ENCODE measurements at regions not wholly inside any gene's neighbourhood (a gene's known extent, or its start where the extent isn't known, plus 50 kb on each side); places are given as distances from the start of the nearest gene placed in this dataset.

DNA sequence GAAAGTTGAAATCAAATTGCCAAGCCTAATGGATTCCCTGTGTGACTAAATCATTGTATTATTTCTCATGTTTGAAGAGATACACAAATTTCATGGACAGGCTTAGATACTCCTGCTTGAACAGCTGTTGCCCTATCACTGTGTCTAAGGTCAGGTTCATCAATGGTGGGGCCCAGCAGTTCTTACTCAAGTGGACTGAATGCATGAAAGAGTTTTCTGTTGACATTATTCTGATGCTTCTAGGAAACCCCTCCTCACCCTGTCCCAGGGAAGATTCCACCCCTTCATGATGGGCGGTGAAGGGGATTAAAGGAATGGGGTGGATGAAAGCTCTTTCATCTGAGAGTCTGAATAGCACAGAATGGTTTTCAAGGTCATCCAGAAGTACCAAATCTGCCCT lies 148.8 kb downstream of the INO80D start:
- in situ Hi-C loops (cut with HindIII; ENCODE audit: low sequenced_read_pairs): loop anchor here (5.0 kb wide), 1 partner anchor 65 kb away; no protein-coding TSS in a partner anchor

DNA sequence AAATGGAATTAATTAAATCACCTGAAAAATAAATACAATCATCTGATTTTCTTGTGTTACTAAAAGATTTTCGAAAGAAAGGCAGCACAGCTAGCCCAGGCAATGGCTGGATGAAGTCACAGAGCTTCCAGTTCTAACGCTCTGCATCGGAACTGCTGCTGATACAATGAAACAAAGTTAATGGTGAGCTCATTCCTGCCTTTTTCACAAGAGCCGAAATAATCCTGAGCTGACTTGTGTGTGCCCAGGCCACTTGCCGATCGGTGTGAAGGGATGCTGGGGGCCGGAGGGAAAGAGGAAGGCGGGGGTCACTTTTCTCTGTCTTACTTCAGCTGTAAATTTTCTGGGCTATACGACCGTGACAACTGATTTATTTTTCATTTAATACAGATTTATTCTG lies 149.5 kb downstream of the INO80D start:
- in situ Hi-C loops (cut with HindIII; ENCODE audit: low sequenced_read_pairs): loop anchor here (5.0 kb wide), 1 partner anchor 64 kb away; no protein-coding TSS in a partner anchor

DNA sequence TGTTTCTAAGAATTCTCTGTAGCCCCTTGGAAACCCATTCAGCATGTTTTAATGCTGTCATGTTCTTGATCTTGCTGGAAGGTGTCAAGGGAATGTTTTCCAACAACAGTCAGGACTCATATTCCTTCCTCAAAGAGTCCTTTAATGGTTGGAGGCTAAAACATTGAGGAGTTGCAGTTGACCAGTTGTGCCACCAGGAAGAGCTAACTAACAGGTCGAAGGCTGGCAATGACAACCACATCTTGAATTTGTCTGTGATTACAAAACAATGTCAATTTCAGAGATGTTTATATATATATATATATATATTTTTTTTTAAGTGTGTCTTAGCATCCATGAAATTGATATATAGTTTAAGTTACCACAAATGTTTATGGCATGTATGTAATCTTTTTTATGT lies 151.5 kb downstream of the INO80D start:
- in situ Hi-C loops (cut with HindIII; ENCODE audit: low sequenced_read_pairs): no loop called here

DNA sequence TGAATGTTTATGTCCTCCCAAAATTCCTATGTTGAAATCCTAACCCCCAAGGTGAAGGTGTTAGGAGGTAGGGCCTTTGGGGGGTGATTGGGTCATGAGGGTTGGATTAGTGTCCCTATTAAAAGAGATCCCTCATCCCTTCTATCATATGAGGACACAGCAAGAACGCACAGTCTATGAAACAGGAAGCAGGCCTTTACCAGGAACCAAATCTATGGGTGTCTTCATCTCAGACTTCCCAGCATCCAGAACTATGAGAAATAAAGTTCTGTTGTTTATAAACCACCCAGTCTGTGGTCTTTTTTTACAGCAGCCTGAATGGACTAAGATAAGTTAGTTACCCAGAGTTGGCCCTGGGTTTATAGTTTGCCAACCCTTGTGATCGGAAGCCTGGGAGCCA lies 153.1 kb downstream of the INO80D start:
- in situ Hi-C loops (cut with HindIII; ENCODE audit: low sequenced_read_pairs): no loop called here

DNA sequence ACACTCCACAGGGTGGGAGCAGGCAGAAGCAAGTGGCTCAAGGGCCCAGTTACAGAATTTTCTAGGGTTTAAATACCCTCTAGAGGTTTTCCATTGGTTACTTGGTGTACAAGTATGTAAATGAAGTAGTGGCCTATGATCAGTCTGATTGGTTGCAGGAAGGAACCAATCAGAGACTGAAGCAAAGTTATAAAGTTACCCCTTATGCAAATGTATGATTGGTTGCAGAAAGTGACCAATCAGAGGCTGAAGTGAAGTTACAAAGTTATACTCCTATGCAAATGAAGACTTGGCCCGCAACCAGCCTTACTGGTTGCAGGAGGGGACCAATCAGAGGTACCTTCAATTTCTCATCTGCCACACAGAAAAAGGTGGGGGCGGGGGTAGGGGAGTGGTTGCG lies 154.6 kb downstream of the INO80D start:
- in situ Hi-C loops (cut with HindIII; ENCODE audit: low sequenced_read_pairs): no loop called here

DNA sequence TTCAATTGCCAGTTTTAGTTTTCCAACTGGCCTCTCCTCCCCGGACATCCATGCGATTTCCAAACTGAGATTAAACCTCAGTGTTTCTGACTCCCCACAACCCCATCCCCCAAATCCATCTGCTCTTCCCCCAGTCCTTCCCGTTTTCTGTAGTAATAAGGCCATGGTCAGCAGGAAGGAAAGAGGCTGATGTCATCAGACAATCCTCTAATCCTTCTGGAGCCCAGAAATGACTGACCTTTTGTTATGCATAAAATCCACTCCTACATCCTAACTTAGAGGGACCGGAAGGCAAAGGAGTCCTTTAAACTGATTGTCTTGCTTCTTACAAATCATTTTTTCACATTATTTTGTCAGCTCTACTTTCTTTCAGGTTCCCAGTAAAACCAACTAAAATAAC lies 155.8 kb downstream of the INO80D start:
- in situ Hi-C loops (cut with HindIII; ENCODE audit: low sequenced_read_pairs): no loop called here

DNA sequence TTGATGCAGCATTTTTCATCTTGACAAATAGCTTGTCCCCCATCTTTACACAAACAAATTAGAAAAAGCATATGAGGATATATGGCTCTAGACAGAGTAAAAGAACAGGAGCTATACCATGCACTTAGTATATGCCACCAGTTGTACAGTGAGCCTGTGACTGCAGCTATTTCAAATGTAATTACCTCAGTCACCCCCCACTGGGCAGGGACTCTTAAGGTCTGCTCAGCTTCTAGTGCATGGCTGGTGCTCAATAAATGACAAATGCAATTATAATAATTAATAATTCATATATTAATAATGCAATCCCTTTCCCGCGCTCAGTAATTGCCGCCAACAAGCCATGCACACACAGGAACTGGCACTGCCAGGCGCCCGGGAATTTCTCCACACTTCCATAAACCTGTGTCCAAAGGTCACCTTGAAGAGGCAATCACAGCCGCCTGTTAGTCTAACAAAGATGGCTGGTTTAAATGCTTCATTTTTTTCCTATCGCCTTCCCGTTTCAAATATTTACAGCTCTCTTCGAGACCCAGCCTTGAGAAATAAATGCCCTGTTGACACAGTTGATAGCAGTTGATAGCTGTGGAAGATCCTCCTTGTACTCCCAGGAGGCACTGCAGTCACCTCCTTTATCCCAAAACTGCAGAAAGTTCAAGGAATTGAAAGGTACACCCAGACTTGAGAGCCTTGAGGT lies 156.6 kb downstream of the INO80D start:
- in situ Hi-C loops (cut with HindIII; ENCODE audit: low sequenced_read_pairs): no loop called here

DNA sequence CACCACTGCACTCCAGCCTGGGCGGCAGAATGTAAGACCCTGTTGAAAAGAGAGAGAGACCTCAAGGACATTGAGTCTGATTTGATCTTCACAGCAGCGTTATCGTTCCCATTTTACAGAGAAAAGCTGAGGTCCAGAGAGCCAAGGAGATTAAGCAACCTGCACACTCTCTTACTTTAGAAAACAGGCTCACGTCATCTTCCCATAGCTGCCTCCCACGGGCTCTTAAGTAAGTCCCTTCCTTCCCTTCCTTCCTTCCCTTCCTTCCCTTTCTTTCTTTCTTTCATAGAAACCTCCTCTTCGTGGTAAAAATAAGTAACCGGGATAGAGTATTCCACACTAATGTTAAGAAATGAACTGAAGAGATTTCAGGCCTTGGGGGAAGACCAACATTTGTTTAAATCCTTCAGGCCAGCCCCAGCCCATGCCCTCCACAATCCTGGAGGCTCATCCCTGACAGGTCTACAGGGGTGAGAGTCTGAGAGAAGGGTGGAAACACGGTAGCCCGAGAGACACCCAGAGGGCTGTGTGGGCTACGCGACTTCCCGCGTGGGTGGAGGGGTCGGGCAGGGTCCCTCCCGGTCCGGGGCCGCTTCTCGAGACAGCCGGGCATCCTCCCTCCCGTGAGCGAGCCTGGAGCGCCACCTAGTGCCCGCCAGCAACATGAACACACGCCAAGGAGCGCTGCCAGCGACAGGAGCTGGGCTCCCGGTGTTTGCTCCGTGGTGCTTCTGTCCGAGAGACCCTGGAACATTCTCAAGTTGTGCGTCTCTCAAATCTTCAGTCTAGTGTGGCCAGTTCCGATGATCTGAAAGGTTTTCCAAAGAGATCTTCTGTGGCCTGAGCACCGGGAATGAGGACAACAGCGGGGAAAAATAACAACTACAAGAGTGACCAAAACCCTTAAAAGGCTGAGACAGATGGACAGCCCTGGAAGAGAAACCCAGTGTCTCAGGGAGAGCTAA lies 160.3 kb downstream of the INO80D start:
- in situ Hi-C loops (cut with HindIII; ENCODE audit: low sequenced_read_pairs): no loop called here

DNA sequence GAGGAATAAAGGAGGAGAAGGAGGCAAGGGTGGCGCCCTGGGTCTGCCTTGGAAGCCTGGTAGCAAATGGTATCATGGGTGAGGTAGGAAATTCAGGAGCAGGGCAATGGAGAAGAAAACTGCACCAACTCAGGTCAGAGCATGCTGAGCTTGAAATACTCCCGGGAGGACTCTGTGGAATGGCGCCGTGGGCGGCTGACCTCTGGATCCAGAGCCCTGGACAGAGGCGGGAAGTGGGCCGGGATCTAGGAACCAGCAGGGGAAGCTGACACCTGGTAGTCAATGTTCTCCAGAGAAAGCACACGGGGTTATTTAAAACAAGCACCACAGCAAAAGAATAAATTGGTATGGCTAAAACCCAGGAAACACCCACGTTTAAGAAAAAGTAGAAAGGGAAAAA lies 161.3 kb downstream of the INO80D start:
- in situ Hi-C loops (cut with HindIII; ENCODE audit: low sequenced_read_pairs): no loop called here

DNA sequence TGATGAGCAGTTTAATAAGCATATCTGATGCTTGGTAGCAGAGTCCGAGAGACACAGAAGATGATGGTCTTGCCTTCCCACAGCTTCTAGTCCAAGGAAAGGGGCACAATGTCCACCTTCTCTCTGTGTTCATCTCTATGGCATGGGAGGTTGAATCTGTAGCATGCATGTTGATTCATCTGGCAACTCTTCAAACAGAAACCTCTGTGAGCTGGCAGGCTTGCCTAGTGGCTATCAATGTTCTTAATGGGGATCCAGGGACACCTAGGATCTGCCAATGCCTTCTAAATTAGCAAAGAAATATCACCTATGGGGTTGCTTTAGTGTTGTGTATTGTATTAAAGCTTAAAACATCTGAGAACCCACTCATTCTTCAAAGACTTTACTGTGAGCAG lies 170.8 kb downstream of the INO80D start:
- in situ Hi-C loops (cut with HindIII; ENCODE audit: low sequenced_read_pairs): no loop called here

DNA sequence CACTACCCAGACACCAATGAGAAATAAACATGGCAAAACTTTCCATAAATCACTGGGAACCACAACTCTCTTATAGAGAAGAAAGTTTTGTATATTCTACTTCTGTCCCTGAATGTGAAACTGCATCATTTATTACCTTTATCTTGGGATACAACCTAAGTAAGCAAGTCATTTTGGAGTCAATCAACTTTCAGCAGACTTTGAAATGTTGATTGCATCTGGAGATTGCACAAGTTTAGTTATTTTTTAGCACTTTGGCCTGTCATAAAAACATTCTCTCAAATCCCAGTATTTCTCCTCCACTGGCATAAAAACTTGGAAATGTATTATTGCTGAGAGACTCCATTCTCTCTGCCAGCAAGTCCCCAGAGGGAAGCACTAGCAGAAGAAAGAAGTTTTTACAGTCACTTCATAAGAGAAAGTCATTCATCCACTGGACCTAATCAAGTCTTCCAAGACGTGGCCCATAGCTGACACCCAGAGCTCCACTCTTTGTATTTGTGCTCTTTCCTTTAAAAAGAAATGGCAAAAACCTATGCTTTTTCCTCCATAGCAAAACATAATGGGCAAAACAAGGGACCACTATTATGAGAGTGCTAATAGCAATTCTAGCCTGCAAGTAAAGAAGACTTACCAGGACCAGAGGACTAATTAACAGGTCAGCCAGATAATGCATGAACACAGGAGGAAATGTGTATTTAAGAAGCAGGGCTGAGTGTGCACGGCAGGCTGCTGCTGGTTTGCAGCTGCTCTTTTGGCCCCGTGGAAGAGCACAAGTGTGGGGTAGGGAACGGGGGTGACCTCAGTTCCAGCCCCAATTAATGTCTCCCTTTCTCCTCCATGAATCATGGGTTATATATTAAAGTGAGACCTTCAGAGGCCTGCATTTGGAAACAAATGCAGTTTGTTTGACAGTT lies 171.5 kb downstream of the INO80D start:
- in situ Hi-C loops (cut with HindIII; ENCODE audit: low sequenced_read_pairs): no loop called here

DNA sequence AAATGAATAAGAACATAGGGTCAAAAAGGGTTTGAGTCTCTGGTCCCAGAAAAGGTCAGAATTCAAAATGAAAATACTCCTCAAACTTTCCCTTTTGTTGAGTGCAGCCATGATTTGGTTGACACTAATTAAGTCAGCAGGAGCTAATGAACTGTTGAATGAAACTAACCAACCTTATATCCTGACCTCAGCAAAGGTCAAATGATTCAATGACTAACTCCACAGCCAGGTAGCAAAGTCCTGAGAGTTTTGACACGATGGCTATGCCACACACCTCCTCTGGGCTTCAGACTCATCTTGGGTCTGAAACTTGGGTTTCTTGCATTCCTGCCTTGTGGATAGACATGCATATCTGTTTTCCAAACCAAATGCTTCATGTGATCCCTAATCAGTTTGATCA lies 172.3 kb downstream of the INO80D start:
- in situ Hi-C loops (cut with HindIII; ENCODE audit: low sequenced_read_pairs): no loop called here

DNA sequence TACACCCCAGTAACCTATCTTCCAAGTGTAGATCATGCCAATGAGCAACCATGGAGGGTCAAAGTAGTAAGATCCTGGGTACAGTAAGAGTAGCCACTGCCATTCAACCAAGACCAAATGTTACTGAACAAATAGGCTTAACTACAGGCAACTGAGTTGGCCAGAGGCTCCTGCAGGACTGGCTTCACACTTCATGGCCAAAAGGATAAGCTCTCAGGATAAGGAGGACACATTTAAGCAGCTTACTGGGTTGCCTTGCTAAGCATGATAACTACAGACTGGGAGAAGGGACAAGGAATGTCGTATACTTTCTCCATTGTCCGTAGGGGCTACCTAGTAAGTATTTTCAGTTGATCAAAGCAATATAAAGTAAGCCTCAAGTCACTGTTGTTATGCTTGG lies 174.7 kb downstream of the INO80D start:
- in situ Hi-C loops (cut with HindIII; ENCODE audit: low sequenced_read_pairs): no loop called here

DNA sequence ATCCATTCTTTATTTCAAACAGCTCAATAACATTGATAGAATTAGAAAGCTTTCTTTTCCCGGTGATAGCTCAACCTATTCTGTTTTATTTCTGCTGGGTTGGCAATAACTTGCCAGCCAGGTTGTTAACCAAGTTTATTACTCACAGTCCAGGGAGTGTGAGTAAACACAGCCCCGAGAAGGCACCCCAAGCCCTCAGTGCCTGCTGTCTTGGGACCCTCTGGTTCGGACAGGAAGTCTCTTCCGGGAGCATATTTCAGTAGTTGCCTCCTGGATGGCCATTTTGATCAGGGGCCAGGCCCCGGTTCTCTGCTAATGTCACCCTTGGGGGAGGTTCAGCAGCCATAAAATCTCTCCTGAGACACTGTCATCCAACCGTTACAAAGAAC lies 176.8 kb downstream of the INO80D start:
- in situ Hi-C loops (cut with HindIII; ENCODE audit: low sequenced_read_pairs): loop anchor here (5.0 kb wide), 2 partner anchors 38 to 82 kb away; no protein-coding TSS in a partner anchor

DNA sequence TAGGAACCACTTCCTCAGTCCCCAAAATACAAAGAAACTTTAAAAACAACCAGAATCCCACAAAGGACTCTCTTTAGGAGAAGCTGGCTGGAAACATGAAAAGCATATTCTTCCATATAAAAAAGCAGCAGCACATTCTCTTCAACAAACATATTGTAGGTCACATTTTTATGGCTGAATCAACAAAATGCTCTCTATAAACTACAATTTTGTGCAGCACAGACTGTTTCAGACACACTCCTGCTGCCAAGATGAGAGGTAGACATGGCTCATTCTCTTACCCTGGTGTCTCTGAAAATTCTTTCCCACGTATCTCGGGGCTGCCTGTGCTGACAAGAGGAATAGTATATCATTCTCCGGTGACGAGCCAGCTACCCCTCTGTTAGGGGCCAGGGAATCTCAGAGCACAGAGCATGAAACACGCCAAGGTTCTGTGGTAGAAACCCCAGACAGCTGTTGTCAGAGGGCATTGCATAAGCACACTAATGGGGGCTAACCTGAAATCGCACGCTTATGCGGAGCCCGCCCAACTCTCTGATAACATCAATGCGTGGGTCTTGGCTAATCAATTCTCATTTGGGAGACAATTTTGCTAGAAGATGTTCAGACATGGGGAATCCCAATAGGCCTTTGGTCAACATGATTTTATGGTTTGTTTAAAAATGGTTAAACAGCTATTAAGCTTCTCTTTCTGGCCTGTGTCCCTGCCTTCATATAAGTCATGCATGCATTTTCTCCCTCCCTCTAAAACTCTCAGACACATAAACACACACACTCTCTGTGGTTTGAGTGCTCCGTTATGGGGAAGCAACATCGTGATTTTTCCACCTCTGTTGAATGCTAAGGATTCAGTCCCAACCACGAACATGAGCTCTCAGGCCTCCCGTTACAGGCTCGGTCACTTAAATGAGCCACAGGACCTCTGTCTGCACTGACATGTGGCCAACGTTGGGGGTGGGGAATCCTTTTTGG lies 177.5 kb downstream of the INO80D start:
- in situ Hi-C loops (cut with HindIII; ENCODE audit: low sequenced_read_pairs): loop anchor here (5.0 kb wide), 2 partner anchors 39 to 81 kb away; no protein-coding TSS in a partner anchor

DNA sequence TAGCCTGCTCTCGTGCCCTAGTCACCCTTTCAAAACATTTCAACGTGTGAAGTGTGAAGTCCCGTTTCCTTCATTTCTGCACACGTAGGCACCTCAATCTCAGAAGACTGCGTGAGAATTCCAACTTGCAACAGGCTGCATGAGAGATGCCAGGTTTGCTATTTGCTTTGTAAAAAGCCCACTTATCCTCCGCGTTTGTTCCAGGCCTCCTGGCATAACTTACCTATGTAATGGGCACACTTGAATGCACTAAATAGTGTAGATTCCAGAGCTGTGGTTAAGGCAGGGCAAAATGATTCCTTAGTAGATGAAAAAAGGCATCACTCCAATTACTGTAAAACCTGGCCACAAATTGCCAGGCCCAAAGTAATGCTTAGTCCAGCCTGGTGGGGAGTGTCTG lies 179.6 kb downstream of the INO80D start:
- in situ Hi-C loops (cut with HindIII; ENCODE audit: low sequenced_read_pairs): loop anchor here (5.0 kb wide), 2 partner anchors 41 to 79 kb away; no protein-coding TSS in a partner anchor

DNA sequence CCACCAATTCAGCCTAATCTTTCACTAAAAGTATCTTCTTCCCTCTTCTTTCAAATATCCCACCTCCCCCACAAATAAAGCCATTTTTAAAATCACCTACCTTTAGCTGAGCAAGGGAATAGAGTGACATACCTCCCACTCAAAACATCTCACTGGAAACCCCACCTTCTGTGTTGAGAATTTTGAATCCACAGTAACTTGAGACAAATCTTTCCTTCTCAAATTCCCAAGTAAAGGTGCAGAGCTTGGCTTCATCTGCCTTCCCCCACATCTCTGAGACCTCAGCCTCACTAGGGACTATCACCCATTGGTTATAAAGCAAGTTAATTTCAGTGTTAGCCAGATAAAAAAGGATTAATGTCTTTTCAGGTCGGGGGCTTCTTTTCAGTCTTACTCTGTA lies 180.4 kb downstream of the INO80D start:
- in situ Hi-C loops (cut with HindIII; ENCODE audit: low sequenced_read_pairs): loop anchor here (5.0 kb wide), 2 partner anchors 42 to 78 kb away; no protein-coding TSS in a partner anchor

DNA sequence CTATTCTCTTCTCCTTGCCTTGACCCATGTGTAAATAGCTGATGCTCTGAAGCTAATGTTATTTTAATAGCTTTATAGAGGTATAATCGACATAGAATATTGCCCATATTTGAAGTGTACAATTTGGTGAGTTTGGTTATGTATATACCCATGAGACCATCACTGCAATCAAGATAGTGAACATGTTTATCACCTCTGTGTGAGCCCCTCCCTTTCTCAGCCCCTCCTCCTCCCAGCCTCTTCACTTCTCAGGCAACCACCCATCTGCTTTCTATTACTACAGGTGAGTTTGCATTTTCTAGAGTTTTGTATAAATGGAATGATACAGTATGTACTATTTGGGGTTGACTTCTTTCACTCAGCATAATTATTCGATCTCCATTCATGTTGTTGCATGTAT lies 181.1 kb downstream of the INO80D start:
- in situ Hi-C loops (cut with HindIII; ENCODE audit: low sequenced_read_pairs): loop anchor here (5.0 kb wide), 2 partner anchors 42 to 78 kb away; no protein-coding TSS in a partner anchor

DNA sequence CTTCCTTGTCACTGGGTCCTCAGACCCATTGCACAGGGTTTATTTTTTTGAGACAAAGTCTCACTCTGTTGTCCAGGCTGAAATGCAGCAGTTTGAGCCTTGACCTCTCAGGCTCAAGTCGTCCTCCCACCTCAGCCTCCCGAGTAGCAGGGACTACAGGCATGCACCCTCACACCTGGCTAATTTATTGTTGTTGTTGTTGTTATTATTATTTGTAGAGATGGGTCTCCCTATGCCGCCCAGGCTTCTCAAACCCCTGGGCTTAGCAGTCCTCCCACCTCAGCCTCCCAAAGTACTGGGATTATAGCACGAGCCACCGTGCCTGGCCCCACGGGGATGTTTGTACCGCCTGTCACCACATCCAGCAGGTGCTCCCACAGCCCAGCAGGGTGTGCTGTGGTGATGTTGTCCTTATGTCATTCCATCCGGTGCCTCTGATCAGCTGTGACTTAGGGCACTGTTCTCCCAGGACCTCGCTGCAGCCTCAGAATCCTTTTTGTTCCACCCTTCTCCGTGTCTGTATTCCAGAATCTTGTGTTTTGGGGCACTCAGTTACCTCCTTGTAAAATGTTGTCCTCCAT lies 182.3 kb downstream of the INO80D start:
- in situ Hi-C loops (cut with HindIII; ENCODE audit: low sequenced_read_pairs): no loop called here
